SK-N-MC (cell line): ENCODE measurements at regions not wholly inside any gene's neighbourhood (a gene's known extent, or its start where the extent isn't known, plus 50 kb on each side); places are given as distances from the start of the nearest gene placed in this dataset.

Experiments
- EZH2 ChIP-seq: fragments of 200-600 bp; sonication (generic); IDR thresholded peaks from one replicate; pipeline ENCODE4 v1.6.1; 2017; ENCODE audit warnings: antibody characterized with exemption
- FOXP2 ChIP-seq: optimal IDR thresholded peaks from 2 replicates; pipeline ENCODE3; 2011; ENCODE audit warnings: mild to moderate bottlenecking, moderate library complexity; ENCODE audit not compliant: insufficient read depth; ENCODE audit errors: extremely low read length, control extremely low read depth
- POLR2AphosphoS5 ChIP-seq: IDR thresholded peaks from 2 replicates; pipeline ENCODE4 v1.6.1; 2012; ENCODE audit warnings: mild to moderate bottlenecking, low read depth, low read length, borderline replicate concordance

DNA sequence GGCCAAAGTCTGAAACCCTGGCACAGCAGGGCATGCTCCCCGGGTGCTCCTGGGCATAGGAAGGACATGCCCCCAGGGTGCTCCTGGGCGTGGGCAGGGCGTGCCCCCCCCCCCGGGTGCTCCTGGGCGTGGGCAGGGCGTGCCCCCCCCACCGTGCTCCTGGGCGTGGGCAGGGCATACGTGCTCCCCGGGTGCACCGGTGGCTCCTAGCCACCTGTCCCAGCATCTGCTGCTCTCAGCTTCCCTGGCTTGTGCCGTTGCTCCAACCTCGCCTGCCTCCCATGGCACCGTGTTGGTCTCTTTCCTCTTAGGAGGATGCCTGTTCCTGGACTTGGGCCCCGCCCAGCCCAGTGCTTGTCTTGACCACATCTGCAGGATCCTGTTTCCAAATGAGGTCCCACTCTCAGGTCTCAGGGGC is 95.6 kb upstream of the CTDP1 start:
- TF ChIP-seq EZH2 (no peak), POLR2AphosphoS5 (no peak), FOXP2 (no peak)
